Activated naive CD4-positive, alpha-beta T cell treated with anti-CD3 and anti-CD28 coated beads, Interleukin-2, amount 50 U/mL, for 72 hours (primary cell): ENCODE measurements at regions not wholly inside any gene's neighbourhood (a gene's known extent, or its start where the extent isn't known, plus 50 kb on each side); places are given as distances from the start of the nearest gene placed in this dataset.

Experiments used
- ATAC-seq, 2 donors: fragments of 150-1000 bp; cut with Tn5 transposase; 2 replicates each; pipeline ENCODE4 v1.10.0; 2021; ENCODE audit warnings: mild to moderate bottlenecking in 2 of 2, moderate library complexity in 2 of 2
- DNase-seq, 2 donors: peaks; one replicate each; pipeline ENCODE4 v3.0.0; 2021 to 2022; ENCODE audit warnings: low spot score in 2 of 2
- H3K27ac Mint-ChIP-seq, 2 donors: one replicate each; pipeline ENCODE4 v1.8.0; 2022; ENCODE audit warnings: mild to moderate bottlenecking in 2 of 2, mixed read lengths in 2 of 2
- H3K36me3 Mint-ChIP-seq, 2 donors: one replicate each; pipeline ENCODE4 v1.8.0; 2022; ENCODE audit warnings: mixed read lengths in 2 of 2
- H3K9me3 Mint-ChIP-seq, 2 donors: one replicate each; pipeline ENCODE4 v1.8.0; 2022; ENCODE audit warnings: mixed read lengths in 2 of 2

GRCh38 chr4:55175779-55176231 lies 50.4 kb upstream of the KDR start:
- DNase-seq, result no peak
- Mint-ChIP-seq H3K27ac (no peak overlapping the region), H3K9me3 (no peaks in the 10 kb centered on the region), H3K36me3 (no peaks in the 10 kb centered on the region)
- no peak for ATAC-seq

DNA sequence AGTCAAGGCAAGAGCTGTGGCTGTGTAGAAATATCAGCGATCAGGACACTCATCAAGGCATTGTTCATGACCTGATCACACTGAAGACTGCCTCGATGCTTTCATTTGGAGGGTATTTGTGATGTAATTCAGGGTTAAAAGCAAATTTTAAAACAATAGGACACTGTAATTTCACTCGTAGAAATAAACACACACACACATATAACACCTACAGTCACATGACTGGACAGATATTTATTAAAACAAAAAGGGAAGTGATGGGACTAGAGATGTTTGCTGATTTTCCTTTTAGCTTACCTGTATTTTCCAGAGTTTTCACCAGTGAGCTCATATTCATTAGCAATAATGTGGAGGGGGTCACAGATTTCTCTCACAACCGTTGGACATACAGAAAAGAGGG lies 51.1 kb upstream of the KDR start:
- no peak overlapping the region for H3K27ac Mint-ChIP-seq
- DNase-seq, result no peak

DNA sequence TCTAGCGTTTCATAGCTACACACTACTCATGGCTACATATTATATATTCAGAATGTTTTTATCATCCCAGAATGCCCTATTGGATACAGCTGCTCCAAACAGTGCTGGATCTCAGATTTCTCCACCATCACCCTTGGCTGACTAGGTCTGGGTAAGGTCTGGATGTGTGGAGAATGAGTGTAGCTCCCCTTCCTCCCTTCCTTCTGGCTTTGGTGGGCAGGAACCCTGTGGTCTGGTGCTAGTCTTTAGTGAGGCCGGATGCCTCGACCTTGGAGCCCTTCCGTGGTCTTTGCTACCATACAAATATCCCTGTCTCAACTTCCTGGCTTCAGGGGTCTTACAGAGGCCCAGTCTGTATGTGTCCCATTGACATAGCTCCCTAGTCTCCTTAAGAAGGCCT lies 52.1 kb upstream of the KDR start:
- Mint-ChIP-seq H3K36me3 (no peaks in the 10 kb centered on the region), H3K27ac (no peak overlapping the region), H3K9me3 (no peaks in the 10 kb centered on the region)
- DNase-seq, result no peak
- ATAC-seq, result no peak

More for the DNA sequence above, 51.1 kb upstream of the KDR start:
- Mint-ChIP-seq H3K36me3 (no peaks in the 10 kb centered on the region), H3K9me3 (no peaks in the 10 kb centered on the region)
- no peak for ATAC-seq

GRCh38 chr4:55178226-55179005 lies 53.0 kb upstream of the KDR start:
- no peak for DNase-seq
- ATAC-seq, result no peak
- no peaks in the 10 kb centered on the region for H3K36me3 Mint-ChIP-seq
- no peaks in the 10 kb centered on the region for H3K9me3 Mint-ChIP-seq
- no peak overlapping the region for H3K27ac Mint-ChIP-seq

DNA sequence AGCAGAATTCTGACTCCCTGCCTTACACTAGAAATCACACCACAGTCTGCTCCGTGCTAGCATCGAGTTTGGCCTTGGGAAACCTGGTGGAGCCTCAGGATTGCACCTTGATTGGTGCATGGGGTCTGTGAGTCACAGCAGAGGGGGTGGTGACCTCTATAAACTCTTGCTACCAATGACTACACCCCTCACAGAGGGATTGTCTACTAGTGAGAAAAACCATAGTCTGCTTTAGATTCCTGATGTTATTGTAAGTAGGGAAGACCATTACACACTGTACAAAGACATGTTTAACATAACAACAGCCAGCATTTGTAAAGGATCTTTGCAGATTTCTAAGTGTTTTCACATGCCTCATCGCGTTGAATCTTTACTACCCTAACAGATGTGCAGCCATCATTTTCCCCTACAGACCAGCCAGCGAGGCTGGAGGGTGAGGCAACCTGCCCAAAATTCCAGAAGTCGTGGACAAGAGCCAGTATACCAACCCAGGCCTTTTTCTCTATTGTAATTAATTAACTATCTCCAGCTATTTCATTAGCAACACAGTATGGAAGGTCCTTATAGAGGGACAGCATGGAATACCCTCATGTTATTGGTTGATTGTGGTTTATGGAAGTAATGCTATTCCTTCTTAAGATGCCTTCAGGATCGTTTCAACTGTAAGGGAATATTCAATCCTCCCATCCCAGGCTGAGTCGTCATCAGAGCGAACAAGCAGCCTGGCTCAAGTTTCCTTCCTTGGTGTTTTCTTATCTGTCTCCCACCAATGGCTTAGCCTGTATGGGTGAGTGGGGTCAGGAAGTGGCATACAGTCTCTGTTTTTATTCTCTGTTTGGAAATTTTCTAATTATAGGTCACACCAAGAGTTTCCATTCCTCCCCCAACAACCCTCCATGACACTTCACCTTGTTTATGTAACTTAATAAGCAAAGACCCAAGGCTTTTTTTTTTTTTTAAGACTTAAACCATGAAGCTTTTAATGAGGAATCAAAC lies 55.9 kb upstream of the KDR start:
- Mint-ChIP-seq H3K27ac (peak overlapping the region in 1 of 2 donors; percentile 24), H3K9me3 (no peaks in the 10 kb centered on the region), H3K36me3 (no peaks in the 10 kb centered on the region)
- no peak for DNase-seq
- no peak for ATAC-seq

- DNase-seq (peak in 1 of 2 donors; percentile 6), ATAC-seq (peak; percentile 47 to 50)
- H3K36me3 Mint-ChIP-seq, result no peaks in the 10 kb centered on the region
- no peak overlapping the region for H3K27ac Mint-ChIP-seq
- no peaks in the 10 kb centered on the region for H3K9me3 Mint-ChIP-seq
Observed at GRCh38 chr4:55183926-55184599, 58.7 kb upstream of the KDR start.

DNA sequence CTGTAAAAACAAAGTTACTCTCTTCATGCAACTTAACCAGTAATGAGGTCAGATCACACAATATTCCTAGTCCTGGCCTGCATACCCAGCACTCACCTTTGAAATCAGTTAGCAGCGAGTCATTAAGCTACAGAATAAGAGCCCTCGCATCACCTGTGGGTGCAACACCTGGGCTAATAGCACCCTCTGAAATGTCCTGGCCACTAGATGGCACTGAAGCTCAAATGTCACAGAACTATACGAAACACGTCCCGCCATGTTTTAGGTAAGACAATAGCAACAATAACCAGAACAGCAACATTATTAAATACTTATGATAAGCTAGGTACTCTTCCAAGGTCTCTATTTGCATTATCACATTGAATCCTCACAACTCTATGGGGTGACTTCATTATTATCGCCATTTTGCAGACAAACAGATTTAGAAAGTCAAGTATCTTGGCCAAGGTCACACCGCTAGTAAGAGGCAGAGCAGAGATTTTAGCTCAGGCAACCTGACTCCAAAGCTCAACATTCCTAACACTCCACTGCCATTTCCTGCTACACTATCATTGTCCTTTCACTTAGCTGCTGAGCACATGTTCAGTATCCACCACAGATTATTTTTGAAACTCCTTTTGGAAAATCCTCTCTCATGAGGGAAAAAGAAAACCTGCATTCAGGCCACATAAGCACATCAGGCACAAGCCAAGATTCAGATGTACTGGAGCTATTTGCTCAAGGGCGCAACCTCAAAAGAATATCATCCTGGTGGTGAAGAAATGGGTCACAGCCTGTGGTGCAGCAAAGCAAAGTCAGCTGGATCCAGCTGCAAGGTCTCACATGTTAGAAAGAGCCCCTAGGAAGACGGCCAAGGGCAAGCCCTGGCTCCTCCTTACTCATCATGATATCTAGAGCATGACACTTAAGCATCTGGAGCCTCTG lies 59.5 kb upstream of the KDR start:
- DNase-seq, result peak in 1 of 2 donors; percentile 15
- H3K27ac Mint-ChIP-seq, result no peak overlapping the region

DNA sequence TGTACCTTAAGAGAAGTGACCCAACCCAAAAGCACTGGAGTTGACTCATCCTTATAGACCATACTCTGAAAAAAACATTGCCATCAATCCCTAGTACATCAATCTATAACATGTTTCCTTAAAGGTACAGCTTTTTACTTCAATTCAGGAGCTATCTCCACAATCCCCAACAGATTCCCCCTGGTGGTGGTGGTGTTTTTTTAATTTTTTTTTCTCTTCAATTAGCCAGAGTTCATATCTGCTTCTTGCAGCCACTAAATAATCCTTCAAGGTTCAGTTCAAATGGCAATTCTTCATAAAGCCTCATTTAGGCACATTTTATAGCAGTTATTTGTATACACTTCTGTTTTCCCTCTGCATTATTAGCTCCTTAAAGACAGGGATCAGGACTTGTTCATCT lies 60.7 kb upstream of the KDR start:
- no peaks in the 10 kb centered on the region for H3K36me3 Mint-ChIP-seq
- H3K27ac Mint-ChIP-seq, result no peak overlapping the region
- H3K9me3 Mint-ChIP-seq, result no peaks in the 10 kb centered on the region
- no peak for DNase-seq
- no peak for ATAC-seq

More for the DNA sequence above, 59.5 kb upstream of the KDR start:
- no peaks in the 10 kb centered on the region for H3K36me3 Mint-ChIP-seq
- H3K9me3 Mint-ChIP-seq, result no peaks in the 10 kb centered on the region
- peak in 1 of 2 donors; percentile 52 for ATAC-seq

DNA sequence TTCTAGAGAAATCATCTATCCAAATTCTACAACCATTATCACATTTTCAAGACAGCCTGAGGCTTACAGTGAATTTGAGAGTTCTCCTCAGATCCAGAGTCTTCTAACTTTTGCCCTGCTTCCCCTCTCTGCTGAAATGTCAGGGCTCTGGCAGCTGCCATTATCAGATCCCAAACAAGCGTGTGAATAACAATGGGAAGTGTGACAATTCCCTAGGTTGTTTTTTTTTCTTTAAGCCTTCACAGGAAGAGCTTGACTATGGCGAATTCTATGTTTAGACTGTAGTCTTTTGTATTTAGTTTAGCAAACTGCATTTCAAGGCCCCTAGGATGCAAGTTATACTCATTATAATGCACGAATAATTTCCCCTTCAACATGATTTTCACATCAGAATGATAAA lies 61.3 kb upstream of the KDR start:
- no peak overlapping the region for H3K27ac Mint-ChIP-seq
- no peaks in the 10 kb centered on the region for H3K9me3 Mint-ChIP-seq
- H3K36me3 Mint-ChIP-seq, result no peaks in the 10 kb centered on the region
- DNase-seq, result no peak
- ATAC-seq, result no peak

GRCh38 chr4:55214172-55214571 lies 88.8 kb upstream of the KDR start:
- no peak for ATAC-seq
- H3K9me3 Mint-ChIP-seq, result peaks cover 0 to 8% of the 10 kb centered on the region in 2 donors
- no peak overlapping the region for H3K27ac Mint-ChIP-seq
- peaks cover 0 to 6% of the 10 kb centered on the region in 2 donors for H3K36me3 Mint-ChIP-seq
- DNase-seq, result no peak

- no peaks in the 10 kb centered on the region for H3K9me3 Mint-ChIP-seq
- no peak for ATAC-seq
- H3K36me3 Mint-ChIP-seq, result no peaks in the 10 kb centered on the region
- no peak overlapping the region for H3K27ac Mint-ChIP-seq
- no peak for DNase-seq
Observed at GRCh38 chr4:55215087-55215486, 89.7 kb upstream of the KDR start.

GRCh38 chr4:55216863-55217635 lies 91.7 kb upstream of the KDR start:
- ATAC-seq (no peak), DNase-seq (no peak)
- no peaks in the 10 kb centered on the region for H3K9me3 Mint-ChIP-seq
- no peaks in the 10 kb centered on the region for H3K36me3 Mint-ChIP-seq
- H3K27ac Mint-ChIP-seq, result no peak overlapping the region

- H3K27ac Mint-ChIP-seq, result no peak overlapping the region
- no peaks in the 10 kb centered on the region for H3K36me3 Mint-ChIP-seq
- ATAC-seq (no peak), DNase-seq (no peak)
- H3K9me3 Mint-ChIP-seq, result no peaks in the 10 kb centered on the region
Observed at GRCh38 chr4:55218041-55218440, 92.6 kb upstream of the KDR start.

DNA sequence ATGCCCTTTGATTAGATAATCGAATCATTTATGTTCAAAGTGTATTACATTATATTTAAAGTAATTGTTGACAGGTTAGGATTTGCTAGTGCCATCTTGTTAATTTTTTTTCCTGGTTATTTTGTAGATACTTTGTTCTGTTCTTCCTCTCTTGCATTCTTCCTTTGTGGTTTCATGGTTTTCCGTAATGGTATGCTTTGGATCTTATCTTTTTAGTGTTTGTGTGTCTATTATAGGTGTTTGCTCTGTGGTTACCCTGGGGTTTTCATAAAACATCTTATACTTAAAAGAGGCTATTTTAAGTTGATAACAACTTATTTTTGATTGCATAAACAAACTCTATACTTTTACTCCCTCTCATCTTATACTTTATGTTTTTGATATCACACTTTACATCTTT lies 108.2 kb upstream of the SRD5A3 start:
- DNase-seq (no peak), ATAC-seq (no peak)
- H3K27ac Mint-ChIP-seq, result no peak overlapping the region
- H3K36me3 Mint-ChIP-seq, result peaks cover 17 to 32% of the 10 kb centered on the region in 2 donors
- H3K9me3 Mint-ChIP-seq, result peaks cover 17 to 27% of the 10 kb centered on the region in 2 donors

DNA sequence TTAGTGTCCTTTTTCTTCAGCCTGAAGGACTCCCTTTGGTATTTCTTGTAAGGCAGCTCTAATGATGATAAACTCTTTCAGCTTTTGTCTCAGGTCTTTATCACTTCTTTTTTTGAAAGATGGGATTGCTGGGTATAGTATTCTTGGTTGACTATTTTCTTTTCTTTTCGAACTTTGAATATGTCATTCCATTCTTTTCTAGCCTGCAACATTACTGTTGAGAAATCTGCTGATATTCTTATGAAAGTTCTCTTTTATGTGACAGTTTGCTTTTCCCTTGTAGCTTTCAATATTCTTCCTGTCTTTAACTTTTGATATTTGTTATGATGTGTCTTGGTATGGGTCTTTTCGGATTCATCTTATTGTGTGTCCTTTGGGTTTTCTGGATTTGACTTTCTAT lies 107.6 kb upstream of the SRD5A3 start:
- H3K9me3 Mint-ChIP-seq, result peaks cover 17 to 27% of the 10 kb centered on the region in 2 donors
- DNase-seq (no peak), ATAC-seq (no peak)
- H3K27ac Mint-ChIP-seq, result no peak overlapping the region
- H3K36me3 Mint-ChIP-seq, result peaks cover 16 to 31% of the 10 kb centered on the region in 2 donors
